ENCODE measurements at regions not wholly inside any gene's neighbourhood (a gene's known extent, or its start where the extent isn't known, plus 50 kb on each side); places are given as distances from the start of the nearest gene placed in this dataset.

- no peak for DNase-seq (ENCODE audit: low spot score)
Measured at GRCh38 chr13:33707449-33707848, 110.5 kb upstream of the RFC3 start.

- no peak for DNase-seq (ENCODE audit: low spot score)
Measured at GRCh38 chr13:33710924-33711323, 107.0 kb upstream of the RFC3 start.

GRCh38 chr13:33711436-33711835 lies 106.5 kb upstream of the RFC3 start:
- no peak for DNase-seq (ENCODE audit: low spot score)

- no peak for DNase-seq (ENCODE audit: low spot score)
Measured at GRCh38 chr13:33717775-33718174, 100.2 kb upstream of the RFC3 start.

GRCh38 chr13:33721724-33722123 lies 96.2 kb upstream of the RFC3 start:
- no peak for DNase-seq (ENCODE audit: low spot score)

GRCh38 chr13:33722216-33722915 lies 95.6 kb upstream of the RFC3 start:
- no peak for DNase-seq (ENCODE audit: low spot score)

- no peak for DNase-seq (ENCODE audit: low spot score)
Measured at GRCh38 chr13:33723365-33723764, 94.6 kb upstream of the RFC3 start.

- DNase-seq (ENCODE audit: low spot score): peak; percentile 84
Measured at GRCh38 chr13:33723772-33724435, 94.0 kb upstream of the RFC3 start.

DNA sequence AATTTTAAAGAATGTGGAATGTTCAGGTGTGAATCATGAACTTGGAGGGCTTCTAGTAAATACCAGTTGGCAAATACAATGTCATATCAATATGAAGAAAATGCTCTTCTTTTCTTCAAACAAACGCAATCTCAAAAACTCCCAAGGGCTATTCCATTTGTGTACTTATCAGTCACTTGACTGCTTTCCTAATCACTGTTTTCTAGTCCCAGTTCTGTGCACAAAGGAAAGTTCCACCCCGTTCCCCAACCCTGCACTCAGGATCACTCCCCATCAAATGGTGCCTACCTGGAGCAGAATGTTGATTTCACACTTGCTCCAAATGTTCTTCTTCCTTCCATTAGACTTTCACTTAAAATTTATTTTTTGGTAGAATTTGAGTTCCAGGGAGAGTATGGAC lies 92.6 kb upstream of the RFC3 start:
- no peak for DNase-seq (ENCODE audit: low spot score)

- no peak for DNase-seq (ENCODE audit: low spot score)
Measured at GRCh38 chr13:33727297-33728083, 90.5 kb upstream of the RFC3 start.

GRCh38 chr13:33728271-33729037 lies 89.5 kb upstream of the RFC3 start:
- no peak for DNase-seq (ENCODE audit: low spot score)

- DNase-seq (ENCODE audit: low spot score): no peak
Measured at GRCh38 chr13:33730147-33730546, 87.8 kb upstream of the RFC3 start.

DNA sequence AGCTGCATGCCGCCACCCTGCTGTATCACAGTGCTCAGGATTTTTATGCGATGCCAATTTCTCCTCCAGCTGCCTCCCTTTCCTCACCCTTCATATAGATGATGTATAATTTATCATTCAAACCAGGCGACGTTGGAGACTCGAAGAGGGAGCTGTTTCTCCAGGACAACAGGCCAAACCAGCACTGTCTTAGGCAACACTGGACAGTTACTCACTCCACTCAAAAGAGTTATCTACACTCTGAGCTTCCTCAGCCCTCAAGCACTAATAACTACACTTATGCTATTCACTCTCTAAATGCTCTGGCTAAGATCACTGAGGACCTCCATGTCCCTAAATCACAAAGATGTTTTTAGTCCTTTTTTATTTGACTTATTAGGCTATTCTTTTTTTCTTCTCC lies 87.3 kb upstream of the RFC3 start:
- DNase-seq (ENCODE audit: low spot score): no peak

DNA sequence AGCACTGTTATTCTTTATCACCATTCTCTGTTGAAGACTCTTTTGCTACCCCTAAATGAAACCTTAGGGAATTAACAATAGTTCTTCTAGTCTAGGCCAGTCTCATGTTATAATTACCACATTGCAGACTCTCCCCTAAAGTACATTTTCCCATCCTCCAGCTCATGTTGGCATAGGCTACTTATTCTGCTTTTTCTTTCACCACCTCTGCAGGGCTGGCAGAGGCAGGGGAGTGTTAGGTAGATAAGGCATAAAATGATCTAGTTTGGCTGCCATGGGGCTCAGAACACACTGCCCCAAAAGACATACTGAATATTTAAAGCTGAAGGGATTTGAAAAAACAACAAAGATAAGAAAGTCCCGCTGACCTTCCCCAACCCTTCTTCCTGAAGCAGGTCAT lies 82.7 kb upstream of the RFC3 start:
- no peak for DNase-seq (ENCODE audit: low spot score)

GRCh38 chr13:33739254-33739653 lies 78.7 kb upstream of the RFC3 start:
- no peak for DNase-seq (ENCODE audit: low spot score)

DNA sequence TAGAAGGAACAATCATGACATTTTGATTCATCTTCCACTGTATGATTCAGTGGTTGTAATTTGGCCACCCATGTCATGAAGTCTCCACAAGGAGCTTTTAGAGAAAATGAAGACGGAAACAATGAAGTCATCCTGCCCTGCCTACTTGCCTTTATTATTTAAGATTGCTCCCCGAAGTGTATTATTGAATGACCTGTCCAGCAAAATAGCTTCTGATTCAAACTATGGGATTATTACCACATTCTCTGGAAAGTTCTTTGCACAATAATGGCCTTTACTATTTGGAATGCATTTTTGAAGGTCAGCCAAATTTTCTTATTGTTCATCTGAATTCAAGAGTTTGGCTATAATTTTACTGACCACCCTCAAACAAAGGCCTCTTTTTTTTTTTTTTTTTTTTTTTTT lies 77.8 kb upstream of the RFC3 start:
- DNase-seq (ENCODE audit: low spot score): no peak

- no peak for DNase-seq (ENCODE audit: low spot score)
Measured at GRCh38 chr13:33742321-33742720, 75.6 kb upstream of the RFC3 start.

- DNase-seq (ENCODE audit: low spot score): no peak
Measured at GRCh38 chr13:33743438-33744368, 74.2 kb upstream of the RFC3 start.

GRCh38 chr13:33744589-33745369 lies 73.2 kb upstream of the RFC3 start:
- no peak for DNase-seq (ENCODE audit: low spot score)

Data from ureter (tissue), 1 donor.